G401 (cell line): ENCODE measurements at regions not wholly inside any gene's neighbourhood (a gene's known extent, or its start where the extent isn't known, plus 50 kb on each side); places are given as distances from the start of the nearest gene placed in this dataset.

Experiments
- DNase-seq: peaks from one replicate; pipeline ENCODE4 v3.0.0-alpha.2; 2015; ENCODE audit warnings: low spot score
- in situ Hi-C: cut with HindIII; loops from 2 replicates; pipeline ENCODE4 v1.10.0; 2016; ENCODE audit warnings: low sequenced_read_pairs, mixed read lengths

GRCh38 chr11:111049131-111049530, 196.4 kb upstream of the POU2AF2 start:
- DNase-seq, result no peak
- in situ Hi-C loops, result no loop called here

DNA sequence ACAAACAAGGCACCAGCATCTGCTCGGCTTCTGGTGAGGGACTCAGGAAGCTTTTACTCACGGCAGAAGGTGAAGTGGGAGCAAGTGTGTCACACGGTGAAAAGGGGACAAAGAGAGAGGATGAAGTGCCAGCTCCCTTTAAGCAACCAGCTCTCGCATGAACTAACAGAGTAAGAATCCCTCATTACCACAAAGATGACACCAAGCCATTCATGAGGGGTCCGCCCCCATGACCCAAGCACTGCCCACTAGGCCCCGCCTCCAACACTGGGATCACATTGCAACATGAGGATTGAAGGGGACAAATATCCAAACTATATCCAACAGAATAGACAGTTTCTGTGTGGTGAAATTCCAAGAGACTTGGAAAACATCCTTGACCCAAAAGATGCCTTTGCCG, 198.2 kb upstream of the POU2AF2 start:
- no peak for DNase-seq
- in situ Hi-C loops, result no loop called here

DNA sequence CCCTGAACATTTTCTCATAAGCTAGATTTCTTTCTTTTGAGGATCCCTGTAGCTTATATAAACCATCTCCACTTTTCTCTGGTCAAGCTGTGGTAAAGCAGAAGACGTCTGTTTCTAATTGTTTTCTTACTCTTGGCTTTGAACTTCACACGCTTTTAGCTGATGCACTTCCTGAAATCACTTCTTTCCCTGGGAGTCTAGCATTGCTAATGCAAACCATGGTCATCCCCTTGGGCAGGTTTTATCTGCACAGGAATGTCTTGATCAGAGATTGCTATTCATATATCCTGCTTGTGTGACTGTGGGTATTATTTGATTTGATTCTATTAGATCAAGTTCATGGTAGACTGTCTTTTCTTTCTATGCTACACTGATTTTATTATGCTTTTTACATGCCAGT, 199.2 kb upstream of the POU2AF2 start:
- DNase-seq, result no peak
- in situ Hi-C loops, result no loop called here

DNA sequence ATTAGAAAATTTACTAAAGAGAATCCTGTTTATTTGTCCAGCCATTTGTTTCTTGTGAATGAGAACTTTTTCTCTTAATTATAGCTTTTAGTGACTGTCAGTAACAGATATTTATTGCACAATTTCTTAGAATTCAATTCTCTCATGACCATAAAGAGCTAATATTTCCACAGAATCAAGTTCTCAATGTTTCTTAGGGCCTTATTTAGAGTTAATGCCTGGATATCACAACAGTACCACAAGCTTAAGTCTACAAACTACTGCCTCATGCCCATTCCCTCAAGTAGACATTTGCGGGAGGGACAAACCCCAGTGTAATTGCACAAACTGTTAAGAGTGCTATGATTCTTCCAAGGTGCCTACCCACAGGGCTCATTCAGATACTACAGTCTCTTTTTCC, 199.7 kb upstream of the POU2AF2 start:
- in situ Hi-C loops, result no loop called here
- DNase-seq, result no peak

DNA sequence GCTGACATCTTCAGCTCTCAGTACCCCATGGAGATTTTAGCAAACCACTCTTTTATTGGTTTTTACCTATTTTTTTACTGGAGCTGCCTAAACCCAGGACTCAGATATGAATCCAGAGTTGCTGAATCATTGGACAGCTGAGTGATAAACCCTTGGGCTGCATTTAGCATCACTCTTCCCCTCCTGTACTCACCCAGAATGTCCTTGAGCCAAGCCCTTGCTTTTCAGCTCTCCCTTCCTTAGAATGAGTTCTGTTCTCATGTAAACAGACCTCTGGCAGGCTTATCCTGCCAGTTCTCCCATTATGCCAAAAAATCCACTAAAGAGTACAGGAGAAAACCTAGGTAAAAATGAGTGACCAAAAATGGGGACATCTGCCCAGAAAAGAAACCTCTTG, 200.1 kb upstream of the POU2AF2 start:
- in situ Hi-C loops, result no loop called here

GRCh38 chr11:111044751-111045406, 200.6 kb upstream of the POU2AF2 start:
- no peak for DNase-seq
- in situ Hi-C loops, result no loop called here

More for the DNA sequence above, 200.1 kb upstream of the POU2AF2 start:
- DNase-seq, result peak; percentile 1

- DNase-seq, result no peak
- in situ Hi-C loops, result no loop called here
Measured at GRCh38 chr11:111039982-111040381, 205.5 kb upstream of the POU2AF2 start.

GRCh38 chr11:111035746-111036145, 209.8 kb upstream of the POU2AF2 start:
- DNase-seq, result no peak
- in situ Hi-C loops, result no loop called here

DNA sequence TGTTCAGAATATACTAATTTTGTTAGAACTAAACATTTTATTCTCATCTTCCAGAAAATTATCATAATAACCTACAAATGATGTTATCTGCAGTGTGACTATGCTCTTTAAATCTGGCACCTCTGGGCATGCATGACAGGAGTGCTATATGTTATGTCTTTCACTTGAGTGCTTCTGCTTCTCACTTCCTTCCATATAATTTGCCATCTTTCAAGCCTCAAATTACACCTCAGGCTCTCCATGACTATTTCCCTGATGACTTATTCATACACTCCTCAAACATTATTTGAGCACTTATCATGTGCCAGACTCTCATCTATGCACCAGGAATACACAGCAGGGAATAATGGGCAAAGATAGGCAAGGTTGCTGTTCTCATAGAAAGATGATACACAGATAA, 219.3 kb upstream of the POU2AF2 start:
- no peak for DNase-seq
- in situ Hi-C loops, result no loop called here

- no peak for DNase-seq
- in situ Hi-C loops, result no loop called here
Measured at GRCh38 chr11:111021131-111021530, 224.4 kb upstream of the POU2AF2 start.

GRCh38 chr11:111019871-111020670, 225.5 kb upstream of the POU2AF2 start:
- in situ Hi-C loops, result no loop called here
- DNase-seq, result peak; percentile 25

GRCh38 chr11:111019451-111019850, 226.1 kb upstream of the POU2AF2 start:
- in situ Hi-C loops, result no loop called here
- DNase-seq, result no peak

DNA sequence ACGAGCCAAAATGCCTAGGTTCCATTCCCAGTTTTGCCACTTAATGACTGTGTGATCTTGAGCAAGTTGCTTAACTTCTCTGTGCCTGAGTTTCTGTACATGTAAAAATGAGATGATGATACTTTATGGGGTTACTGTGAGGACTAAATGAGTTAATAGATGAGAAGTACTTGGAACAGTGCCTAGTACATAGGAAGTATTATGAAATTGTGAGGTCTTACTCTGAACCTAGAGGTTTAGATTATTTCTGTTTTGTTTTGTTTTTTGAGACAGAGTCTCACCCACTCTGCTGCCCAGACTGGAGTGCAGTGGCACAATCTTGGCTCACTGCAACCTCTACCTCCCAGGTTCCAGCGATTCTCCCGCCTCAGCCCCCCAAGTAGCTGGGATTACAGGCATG, 227.0 kb upstream of the POU2AF2 start:
- in situ Hi-C loops, result no loop called here
- DNase-seq, result no peak

DNA sequence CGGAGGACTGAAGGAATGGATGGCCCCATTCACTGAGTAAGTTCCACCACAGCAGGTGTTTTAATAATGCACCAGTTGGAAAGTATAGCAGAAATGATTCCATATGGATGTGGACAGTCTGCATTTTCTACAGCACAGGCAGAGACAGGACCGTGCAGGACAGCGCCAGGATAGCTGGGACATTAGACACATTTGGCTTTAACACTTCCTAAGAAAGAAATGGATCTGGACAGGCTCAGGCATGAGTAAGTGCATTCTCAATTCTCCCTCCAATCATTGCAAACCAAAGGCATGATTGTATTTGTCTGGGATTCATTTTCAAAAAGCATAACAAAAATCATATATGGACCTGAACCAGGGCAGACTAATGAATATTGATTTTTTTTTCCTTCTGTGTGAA, 233.0 kb upstream of the POU2AF2 start:
- in situ Hi-C loops, result no loop called here
- DNase-seq, result no peak

GRCh38 chr11:111011275-111011594, 234.3 kb upstream of the POU2AF2 start:
- in situ Hi-C loops, result no loop called here
- DNase-seq, result no peak

- in situ Hi-C loops, result no loop called here
- DNase-seq, result no peak
Measured at GRCh38 chr11:111010391-111011274, 234.9 kb upstream of the POU2AF2 start.

GRCh38 chr11:111006227-111006626, 239.3 kb upstream of the POU2AF2 start:
- DNase-seq, result peak; percentile 11
- in situ Hi-C loops, result no loop called here

- in situ Hi-C loops, result no loop called here
- DNase-seq, result no peak
Measured at GRCh38 chr11:111001986-111002611, 243.4 kb upstream of the POU2AF2 start.

GRCh38 chr11:111001081-111001430, 244.5 kb upstream of the POU2AF2 start:
- in situ Hi-C loops, result no loop called here

More at GRCh38 chr11:111001081-111001430, 244.5 kb upstream of the POU2AF2 start:
- no peak for DNase-seq
